ENCODE measurements at regions not wholly inside any gene's neighbourhood (a gene's known extent, or its start where the extent isn't known, plus 50 kb on each side); places are given as distances from the start of the nearest gene placed in this dataset.
"Not testable (repeated sequence)": the region's sequence is repeated elsewhere in the genome, so short reads cannot be mapped to it uniquely, and the experiment has no call there.

- no peak for DNase-seq (ENCODE audit: low spot score)
These were observed 129.7 kb downstream of the EPC1 start for GRCh38 chr10:32217216-32217615.

GRCh38 chr10:32213838-32214237 lies 133.1 kb downstream of the EPC1 start:
- not testable (repeated sequence) for DNase-seq (ENCODE audit: low spot score)

GRCh38 chr10:32211046-32211363 lies 136.0 kb downstream of the EPC1 start:
- DNase-seq (ENCODE audit: low spot score), result no peak

- peak; percentile 75 for DNase-seq (ENCODE audit: low spot score)
These were observed 136.5 kb downstream of the EPC1 start for GRCh38 chr10:32210306-32211045.

- not testable (repeated sequence) for DNase-seq (ENCODE audit: low spot score)
These were observed 139.0 kb downstream of the EPC1 start for GRCh38 chr10:32208005-32208404.

- DNase-seq (ENCODE audit: low spot score), result peak; percentile 68
These were observed 139.4 kb downstream of the EPC1 start for GRCh38 chr10:32207544-32207943.

- DNase-seq (ENCODE audit: low spot score), result no peak
These were observed 141.3 kb downstream of the EPC1 start for GRCh38 chr10:32205670-32206069.

- DNase-seq (ENCODE audit: low spot score), result no peak
These were observed 142.4 kb downstream of the EPC1 start for GRCh38 chr10:32204606-32205005.

- DNase-seq (ENCODE audit: low spot score), result no peak
These were observed 143.6 kb upstream of the KIF5B start for GRCh38 chr10:32199714-32200394.

- no peak for DNase-seq (ENCODE audit: low spot score)
These were observed 141.2 kb upstream of the KIF5B start for GRCh38 chr10:32197423-32197822.

- no peak for DNase-seq (ENCODE audit: low spot score)
These were observed 134.8 kb upstream of the KIF5B start for GRCh38 chr10:32190890-32191491.

- peak; percentile 62 for DNase-seq (ENCODE audit: low spot score)
These were observed 133.3 kb upstream of the KIF5B start for GRCh38 chr10:32189400-32190084.

GRCh38 chr10:32188601-32189000 lies 132.4 kb upstream of the KIF5B start:
- DNase-seq (ENCODE audit: low spot score), result not testable (repeated sequence)

- no peak for DNase-seq (ENCODE audit: low spot score)
These were observed 131.5 kb upstream of the KIF5B start for GRCh38 chr10:32187686-32188085.

- DNase-seq (ENCODE audit: low spot score), result not testable (repeated sequence)
These were observed 127.4 kb upstream of the KIF5B start for GRCh38 chr10:32183652-32184051.

GRCh38 chr10:32182476-32182875 lies 126.3 kb upstream of the KIF5B start:
- DNase-seq (ENCODE audit: low spot score), result no peak

GRCh38 chr10:32180390-32181280 lies 124.4 kb upstream of the KIF5B start:
- no peak for DNase-seq (ENCODE audit: low spot score)

GRCh38 chr10:32179836-32180235 lies 123.6 kb upstream of the KIF5B start:
- no peak for DNase-seq (ENCODE audit: low spot score)

GRCh38 chr10:32177594-32177993 lies 121.4 kb upstream of the KIF5B start:
- DNase-seq (ENCODE audit: low spot score), result not testable (repeated sequence)

- no peak for DNase-seq (ENCODE audit: low spot score)
These were observed 119.4 kb upstream of the KIF5B start for GRCh38 chr10:32175629-32176028.

GRCh38 chr10:32174349-32174893 lies 118.2 kb upstream of the KIF5B start:
- no peak for DNase-seq (ENCODE audit: low spot score)
